ENCODE measurements at regions not wholly inside any gene's neighbourhood (a gene's known extent, or its start where the extent isn't known, plus 50 kb on each side); places are given as distances from the start of the nearest gene placed in this dataset.

- H3K4me3 Mint-ChIP-seq = no peak overlapping the region
- H3K36me3 Mint-ChIP-seq (ENCODE audit: low read depth) = no peaks in the 10 kb centered on the region
- no peaks in the 10 kb centered on the region for H3K9me3 Mint-ChIP-seq
- no peaks in the 10 kb centered on the region for H3K4me1 Mint-ChIP-seq
- no peak overlapping the region for H3K27ac Mint-ChIP-seq
- no peak for ATAC-seq (replicated peaks)
- no peaks in the 10 kb centered on the region for H3K27me3 Mint-ChIP-seq
These were observed 1290.9 kb downstream of the MRPL39 start for GRCh38 chr21:24316277-24316922.

- no peak for ATAC-seq (replicated peaks)
- Mint-ChIP-seq H3K9me3 (peaks cover 4% of the 10 kb centered on the region), H3K27ac (no peak overlapping the region), H3K27me3 (no peaks in the 10 kb centered on the region), H3K4me1 (no peaks in the 10 kb centered on the region), H3K4me3 (no peak overlapping the region), H3K36me3 (ENCODE audit: low read depth) (no peaks in the 10 kb centered on the region)
These were observed 1296.5 kb downstream of the MRPL39 start for GRCh38 chr21:24310788-24311187.

GRCh38 chr21:24308183-24308582 lies 1299.1 kb downstream of the MRPL39 start:
- Mint-ChIP-seq H3K27me3 (no peaks in the 10 kb centered on the region), H3K36me3 (ENCODE audit: low read depth) (no peaks in the 10 kb centered on the region), H3K9me3 (peaks cover 4% of the 10 kb centered on the region), H3K27ac (no peak overlapping the region), H3K4me1 (no peaks in the 10 kb centered on the region), H3K4me3 (no peak overlapping the region)
- no peak for ATAC-seq (replicated peaks)

GRCh38 chr21:24302400-24302799 lies 1304.9 kb downstream of the MRPL39 start:
- Mint-ChIP-seq H3K27me3 (no peaks in the 10 kb centered on the region), H3K9me3 (no peaks in the 10 kb centered on the region), H3K36me3 (ENCODE audit: low read depth) (no peaks in the 10 kb centered on the region), H3K4me3 (no peak overlapping the region), H3K27ac (no peak overlapping the region), H3K4me1 (no peaks in the 10 kb centered on the region)
- ATAC-seq (replicated peaks) = no peak

GRCh38 chr21:24298040-24298439 lies 1309.2 kb downstream of the MRPL39 start:
- no peaks in the 10 kb centered on the region for H3K4me1 Mint-ChIP-seq
- no peaks in the 10 kb centered on the region for H3K27me3 Mint-ChIP-seq
- no peaks in the 10 kb centered on the region for H3K9me3 Mint-ChIP-seq
- ATAC-seq (replicated peaks) = no peak
- no peaks in the 10 kb centered on the region for H3K36me3 Mint-ChIP-seq (ENCODE audit: low read depth)
- H3K27ac Mint-ChIP-seq = no peak overlapping the region
- no peak overlapping the region for H3K4me3 Mint-ChIP-seq

- H3K36me3 Mint-ChIP-seq (ENCODE audit: low read depth) = no peaks in the 10 kb centered on the region
- no peaks in the 10 kb centered on the region for H3K27me3 Mint-ChIP-seq
- H3K27ac Mint-ChIP-seq = no peak overlapping the region
- H3K4me3 Mint-ChIP-seq = no peak overlapping the region
- H3K9me3 Mint-ChIP-seq = no peaks in the 10 kb centered on the region
- no peak for ATAC-seq (replicated peaks)
- peaks cover 6% of the 10 kb centered on the region for H3K4me1 Mint-ChIP-seq
These were observed 1313.1 kb downstream of the MRPL39 start for GRCh38 chr21:24294171-24294570.

GRCh38 chr21:24290151-24290833 lies 1317.0 kb downstream of the MRPL39 start:
- no peaks in the 10 kb centered on the region for H3K9me3 Mint-ChIP-seq
- no peaks in the 10 kb centered on the region for H3K36me3 Mint-ChIP-seq (ENCODE audit: low read depth)
- peaks cover 6% of the 10 kb centered on the region for H3K4me1 Mint-ChIP-seq
- H3K27ac Mint-ChIP-seq = no peak overlapping the region
- ATAC-seq (replicated peaks) = peak; percentile 53
- H3K4me3 Mint-ChIP-seq = peak overlapping the region; percentile 19
- H3K27me3 Mint-ChIP-seq = no peaks in the 10 kb centered on the region

- Mint-ChIP-seq H3K27me3 (no peaks in the 10 kb centered on the region), H3K27ac (no peak overlapping the region), H3K9me3 (no peaks in the 10 kb centered on the region), H3K4me1 (peaks cover 6% of the 10 kb centered on the region), H3K4me3 (no peak overlapping the region), H3K36me3 (ENCODE audit: low read depth) (no peaks in the 10 kb centered on the region)
- no peak for ATAC-seq (replicated peaks)
These were observed 1317.7 kb downstream of the MRPL39 start for GRCh38 chr21:24289539-24289938.

- H3K36me3 Mint-ChIP-seq (ENCODE audit: low read depth) = no peaks in the 10 kb centered on the region
- no peak for ATAC-seq (replicated peaks)
- no peaks in the 10 kb centered on the region for H3K4me1 Mint-ChIP-seq
- no peaks in the 10 kb centered on the region for H3K27me3 Mint-ChIP-seq
- no peak overlapping the region for H3K27ac Mint-ChIP-seq
- no peak overlapping the region for H3K4me3 Mint-ChIP-seq
- H3K9me3 Mint-ChIP-seq = no peaks in the 10 kb centered on the region
These were observed 1326.7 kb downstream of the MRPL39 start for GRCh38 chr21:24280596-24280995.

GRCh38 chr21:24278711-24279110 lies 1328.6 kb downstream of the MRPL39 start:
- no peak overlapping the region for H3K4me3 Mint-ChIP-seq
- no peaks in the 10 kb centered on the region for H3K9me3 Mint-ChIP-seq
- no peaks in the 10 kb centered on the region for H3K27me3 Mint-ChIP-seq
- ATAC-seq (replicated peaks) = no peak
- no peak overlapping the region for H3K27ac Mint-ChIP-seq
- H3K36me3 Mint-ChIP-seq (ENCODE audit: low read depth) = no peaks in the 10 kb centered on the region
- H3K4me1 Mint-ChIP-seq = no peaks in the 10 kb centered on the region

GRCh38 chr21:24276204-24276603 lies 1331.1 kb downstream of the MRPL39 start:
- no peak overlapping the region for H3K4me3 Mint-ChIP-seq
- no peaks in the 10 kb centered on the region for H3K4me1 Mint-ChIP-seq
- H3K9me3 Mint-ChIP-seq = no peaks in the 10 kb centered on the region
- ATAC-seq (replicated peaks) = no peak
- no peaks in the 10 kb centered on the region for H3K27me3 Mint-ChIP-seq
- no peaks in the 10 kb centered on the region for H3K36me3 Mint-ChIP-seq (ENCODE audit: low read depth)
- H3K27ac Mint-ChIP-seq = no peak overlapping the region

- H3K27ac Mint-ChIP-seq = no peak overlapping the region
- no peaks in the 10 kb centered on the region for H3K27me3 Mint-ChIP-seq
- no peaks in the 10 kb centered on the region for H3K36me3 Mint-ChIP-seq (ENCODE audit: low read depth)
- no peak overlapping the region for H3K4me3 Mint-ChIP-seq
- no peak for ATAC-seq (replicated peaks)
- no peaks in the 10 kb centered on the region for H3K4me1 Mint-ChIP-seq
- peaks cover 6% of the 10 kb centered on the region for H3K9me3 Mint-ChIP-seq
These were observed 1331.7 kb downstream of the MRPL39 start for GRCh38 chr21:24275616-24276015.

GRCh38 chr21:24272521-24272938 lies 1334.8 kb downstream of the MRPL39 start:
- Mint-ChIP-seq H3K4me1 (no peaks in the 10 kb centered on the region), H3K27me3 (no peaks in the 10 kb centered on the region), H3K4me3 (no peak overlapping the region), H3K9me3 (peaks cover 7% of the 10 kb centered on the region), H3K27ac (no peak overlapping the region), H3K36me3 (ENCODE audit: low read depth) (no peaks in the 10 kb centered on the region)
- no peak for ATAC-seq (replicated peaks)

- H3K4me1 Mint-ChIP-seq = no peaks in the 10 kb centered on the region
- H3K36me3 Mint-ChIP-seq (ENCODE audit: low read depth) = no peaks in the 10 kb centered on the region
- no peak overlapping the region for H3K4me3 Mint-ChIP-seq
- H3K27me3 Mint-ChIP-seq = no peaks in the 10 kb centered on the region
- H3K9me3 Mint-ChIP-seq = peaks cover 5% of the 10 kb centered on the region
- no peak for ATAC-seq (replicated peaks)
- no peak overlapping the region for H3K27ac Mint-ChIP-seq
These were observed 1341.3 kb downstream of the MRPL39 start for GRCh38 chr21:24265987-24266386.

GRCh38 chr21:24260751-24261150 lies 1346.5 kb downstream of the MRPL39 start:
- H3K4me3 Mint-ChIP-seq = no peak overlapping the region
- H3K27me3 Mint-ChIP-seq = no peaks in the 10 kb centered on the region
- H3K4me1 Mint-ChIP-seq = no peaks in the 10 kb centered on the region
- H3K27ac Mint-ChIP-seq = no peak overlapping the region
- no peaks in the 10 kb centered on the region for H3K9me3 Mint-ChIP-seq
- no peaks in the 10 kb centered on the region for H3K36me3 Mint-ChIP-seq (ENCODE audit: low read depth)
- no peak for ATAC-seq (replicated peaks)
